ENCODE measurements at regions not wholly inside any gene's neighbourhood (a gene's known extent, or its start where the extent isn't known, plus 50 kb on each side); places are given as distances from the start of the nearest gene placed in this dataset.

DNA sequence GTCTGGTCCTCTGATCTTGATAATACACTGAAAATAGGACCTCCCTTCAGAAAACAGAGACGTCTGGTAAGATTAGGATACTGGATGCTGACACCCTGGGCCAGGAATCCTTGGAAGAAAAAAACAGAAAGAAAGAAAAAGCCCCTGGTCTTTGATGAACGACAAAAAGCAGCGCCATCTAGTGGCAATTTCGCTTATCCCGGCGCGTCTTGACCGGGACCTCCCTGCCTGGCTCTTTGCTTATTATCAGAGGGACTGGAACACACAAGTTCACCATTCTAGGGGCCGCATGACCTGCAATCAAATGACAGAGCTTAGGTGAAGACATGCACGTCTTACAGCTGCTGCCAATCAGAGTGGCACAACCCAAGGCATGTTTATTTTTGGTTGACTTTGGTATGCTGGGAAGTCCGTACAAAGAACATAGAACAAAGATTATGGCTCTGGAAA is 114.9 kb upstream of the NFIB start:
- peak; percentile 79 for DNase-seq (ENCODE audit: low spot score)

DNA sequence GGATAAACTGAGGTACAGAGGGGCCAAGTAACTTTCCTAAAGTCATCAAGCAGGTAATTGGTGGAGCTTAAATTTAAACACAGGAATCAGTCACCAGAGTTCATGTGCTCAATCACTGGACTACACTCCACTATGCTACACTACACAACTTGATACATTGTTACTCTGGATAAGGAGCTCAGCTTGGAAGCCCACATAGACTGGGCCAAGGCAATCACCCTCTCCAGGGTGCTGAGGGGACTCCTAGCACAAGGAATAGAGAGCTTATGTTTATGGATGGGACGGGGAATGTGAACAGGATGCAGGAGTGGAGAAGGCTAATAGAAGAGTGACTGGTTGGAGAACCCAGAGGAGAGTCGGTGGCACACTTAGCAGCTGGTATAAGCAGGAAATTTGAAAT is 113.5 kb upstream of the NFIB start:
- no peak for DNase-seq (ENCODE audit: low spot score)

- DNase-seq (ENCODE audit: low spot score) = no peak
These were observed 111.0 kb upstream of the NFIB start for GRCh38 chr9:14424983-14425382.

GRCh38 chr9:14424289-14424688 is 110.3 kb upstream of the NFIB start:
- DNase-seq (ENCODE audit: low spot score) = no peak

DNA sequence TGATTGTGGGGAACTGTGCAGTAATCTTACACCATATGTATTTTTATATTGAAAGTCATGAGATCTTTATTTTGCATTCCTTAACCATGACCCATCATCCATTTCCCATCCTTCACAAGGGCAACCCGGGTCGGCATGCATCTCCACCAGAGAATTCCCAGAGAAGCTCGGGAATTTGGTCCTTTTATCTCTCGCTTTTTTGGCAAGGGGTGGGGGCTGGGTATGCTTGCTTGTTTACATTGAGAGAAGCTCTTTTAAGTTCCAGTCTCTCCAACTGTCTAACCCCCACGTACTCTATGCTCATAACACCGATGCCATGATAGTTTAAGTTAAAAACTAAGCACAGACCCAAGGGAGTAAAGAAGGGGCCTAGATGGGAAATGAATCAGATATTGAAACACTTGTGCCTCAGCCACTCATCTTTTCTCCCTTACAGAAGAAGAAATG is 109.9 kb upstream of the NFIB start:
- no peak for DNase-seq (ENCODE audit: low spot score)

- DNase-seq (ENCODE audit: low spot score) = no peak
These were observed 107.3 kb upstream of the NFIB start for GRCh38 chr9:14421291-14421690.

GRCh38 chr9:14418941-14419937 is 105.3 kb upstream of the NFIB start:
- peak; percentile 58 for DNase-seq (ENCODE audit: low spot score)

GRCh38 chr9:14418301-14418940 is 104.5 kb upstream of the NFIB start:
- DNase-seq (ENCODE audit: low spot score) = no peak

DNA sequence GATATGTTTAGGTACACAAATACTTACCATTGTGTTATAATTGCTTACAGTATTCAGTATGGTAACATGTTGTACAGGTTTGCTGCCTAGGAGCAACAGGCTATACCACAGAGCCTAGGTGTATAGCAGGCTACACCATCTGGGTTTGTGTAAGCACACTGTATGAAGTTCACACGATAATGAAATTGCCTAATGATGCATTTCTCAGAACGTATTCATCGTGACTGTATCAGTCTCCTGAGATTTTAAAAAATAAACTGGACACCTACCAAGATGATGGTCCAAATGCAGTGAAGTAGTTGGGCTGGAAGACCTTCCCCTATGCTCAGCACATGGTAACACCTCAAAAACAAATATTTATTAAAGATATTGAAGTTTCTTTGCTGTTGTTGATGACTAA is 103.3 kb upstream of the NFIB start:
- DNase-seq (ENCODE audit: low spot score) = no peak

DNA sequence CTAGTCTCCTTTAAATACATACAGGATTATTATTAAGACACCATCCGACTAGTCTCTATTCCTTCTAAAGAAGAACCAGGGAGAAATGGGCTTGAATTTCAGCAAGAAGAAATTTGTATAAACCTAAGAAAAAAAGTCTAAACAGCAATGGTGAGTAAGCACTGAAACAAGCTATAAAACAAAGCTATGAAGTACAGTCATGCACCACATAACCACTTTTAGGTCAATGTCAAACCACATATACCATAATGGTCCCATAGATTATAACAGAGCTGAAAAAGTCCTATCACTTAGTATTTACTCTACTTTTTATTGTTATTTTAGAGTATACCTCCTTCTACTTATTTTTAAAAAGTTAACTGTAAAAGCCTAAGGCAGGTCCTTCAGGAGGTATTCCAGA is 102.0 kb upstream of the NFIB start:
- no peak for DNase-seq (ENCODE audit: low spot score)

DNA sequence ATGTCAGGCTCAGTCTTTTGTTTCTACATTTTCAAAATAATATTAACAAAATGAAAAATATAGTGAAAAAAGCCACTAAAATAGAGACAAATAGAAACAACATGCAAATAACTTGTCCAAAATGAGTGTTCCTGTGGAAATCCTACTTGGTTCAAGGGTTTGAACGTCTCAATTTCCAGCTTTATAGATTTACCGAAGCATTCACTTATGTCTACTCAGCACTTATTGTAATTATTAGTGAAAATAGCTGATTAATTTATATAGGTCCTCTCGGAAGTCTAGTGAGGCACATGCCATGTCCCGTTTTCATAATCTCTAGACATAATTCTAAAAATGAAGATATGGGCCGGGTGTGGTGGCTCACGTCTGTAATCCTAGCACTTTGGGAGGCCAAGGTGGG is 99.9 kb upstream of the NFIB start:
- no peak for DNase-seq (ENCODE audit: low spot score)

GRCh38 chr9:14412775-14413174 is 98.8 kb upstream of the NFIB start:
- DNase-seq (ENCODE audit: low spot score) = no peak

DNA sequence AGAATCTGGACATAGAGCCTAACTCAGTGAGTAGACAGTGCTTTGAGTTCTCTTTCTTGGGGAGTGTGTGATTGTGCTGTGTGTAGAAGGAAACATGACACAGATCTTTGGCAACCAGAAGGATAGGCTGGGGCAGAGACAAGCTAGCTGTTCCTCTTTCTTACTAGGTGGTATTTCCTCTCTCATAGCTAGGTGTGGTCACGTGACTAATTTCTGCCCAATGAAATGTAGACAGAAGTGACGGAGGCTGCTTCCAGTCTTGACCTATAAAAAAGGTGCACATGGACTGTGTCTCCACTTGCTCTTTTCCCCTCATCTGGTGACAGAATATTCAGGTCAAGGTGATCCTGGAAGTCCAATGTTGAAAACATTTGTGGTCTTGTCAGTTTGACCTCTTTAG is 92.5 kb upstream of the NFIB start:
- DNase-seq (ENCODE audit: low spot score) = no peak

GRCh38 chr9:14405176-14405706 is 91.3 kb upstream of the NFIB start:
- DNase-seq (ENCODE audit: low spot score) = no peak

DNA sequence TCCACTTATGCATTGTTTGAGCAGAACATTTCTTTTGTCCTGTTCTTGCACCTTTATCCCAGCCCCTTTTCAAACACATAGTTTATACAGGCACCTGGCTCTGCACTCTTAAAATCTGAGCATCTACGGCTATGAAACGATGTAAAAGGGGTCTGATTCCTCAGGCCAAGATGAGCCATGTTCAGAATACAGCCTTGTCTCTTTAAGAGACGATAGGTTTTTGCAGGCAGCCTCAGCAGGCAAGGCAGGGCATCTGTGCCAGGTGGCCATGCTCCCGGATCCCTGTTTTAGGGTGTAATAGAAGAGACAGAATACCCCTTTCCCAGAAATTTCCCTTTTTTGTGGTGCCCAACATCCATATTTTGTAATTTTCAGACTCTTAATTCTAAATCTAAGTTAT is 89.1 kb upstream of the NFIB start:
- DNase-seq (ENCODE audit: low spot score) = peak; percentile 25

- DNase-seq (ENCODE audit: low spot score) = no peak
These were observed 88.6 kb upstream of the NFIB start for GRCh38 chr9:14402583-14402982.

DNA sequence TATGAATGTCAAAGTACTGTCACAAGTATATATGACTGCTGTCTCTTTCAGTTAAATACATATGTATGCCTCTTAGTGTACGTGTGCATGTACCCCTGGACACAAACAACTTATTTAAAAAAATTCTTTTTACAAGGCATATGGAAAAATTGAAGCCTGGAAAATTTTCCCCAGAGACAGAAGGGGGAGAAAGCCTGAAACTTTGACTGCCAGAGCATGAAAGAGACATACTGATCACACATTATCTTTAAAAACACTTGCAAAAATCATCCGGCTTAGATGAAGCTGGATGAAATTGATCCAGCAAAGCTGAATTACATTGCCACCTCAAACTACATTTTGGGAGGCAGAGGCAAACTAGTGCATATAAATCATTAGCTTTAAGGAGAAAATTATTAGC is 88.0 kb upstream of the NFIB start:
- DNase-seq (ENCODE audit: low spot score) = no peak

DNA sequence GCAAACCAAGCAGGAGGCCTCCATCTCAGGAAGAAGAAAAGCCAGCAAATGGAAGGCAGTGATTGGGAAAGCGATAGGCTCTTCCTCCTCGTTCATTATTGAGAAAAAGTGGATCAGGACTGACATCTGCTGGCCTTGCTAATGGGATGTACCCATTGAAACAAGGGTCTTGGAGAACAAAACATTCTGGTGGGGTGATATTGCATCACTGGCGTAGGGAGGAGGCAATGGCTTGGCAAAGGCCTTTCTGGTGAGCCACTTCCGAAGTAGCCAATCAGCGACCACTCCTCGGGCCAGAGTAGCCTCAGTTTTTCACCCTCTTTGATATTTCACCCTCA is 86.7 kb upstream of the NFIB start:
- DNase-seq (ENCODE audit: low spot score) = peak; percentile 93

- no peak for DNase-seq (ENCODE audit: low spot score)
These were observed 86.1 kb upstream of the NFIB start for GRCh38 chr9:14399756-14400657.

GRCh38 chr9:14398473-14398872 is 84.5 kb upstream of the NFIB start:
- peak; percentile 25 for DNase-seq (ENCODE audit: low spot score)

DNA sequence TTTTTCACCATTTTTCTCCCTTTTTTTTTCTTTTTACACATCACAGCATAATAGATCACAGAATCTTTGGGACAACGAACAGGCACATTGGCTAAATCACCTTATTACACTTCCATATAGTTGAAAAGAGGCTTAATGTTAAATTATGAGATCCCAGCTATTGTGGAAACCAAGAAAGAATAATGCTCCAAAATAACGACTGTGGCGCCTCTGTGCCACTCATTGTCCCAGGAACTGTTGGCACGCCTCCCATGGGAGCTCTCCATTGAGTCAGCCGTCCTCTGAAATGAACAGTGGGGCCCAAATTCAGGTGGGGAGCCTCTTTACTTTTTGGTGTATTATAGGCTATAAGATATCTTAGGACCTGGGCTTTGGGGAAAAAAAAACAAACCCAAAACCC is 82.2 kb upstream of the NFIB start:
- peak; percentile 61 for DNase-seq (ENCODE audit: low spot score)
